ENCODE measurements at regions not wholly inside any gene's neighbourhood (a gene's known extent, or its start where the extent isn't known, plus 50 kb on each side); places are given as distances from the start of the nearest gene placed in this dataset.

GRCh38 chr14:62062645-62063044, 300.4 kb downstream of the SNAPC1 start:
- H4K12ac ChIP-seq (ENCODE audit: low read depth, low read length): no peak overlapping the region
- no peak overlapping the region for H3K23ac ChIP-seq (ENCODE audit: low read length)
- no peaks in the 10 kb centered on the region for H3K79me2 ChIP-seq (ENCODE audit: control insufficient read depth, insufficient read depth, low read length, poor library complexity)
- no peak overlapping the region for H3K4me2 ChIP-seq (ENCODE audit: low read length)
- no peak overlapping the region for H3K4ac ChIP-seq (ENCODE audit: low read depth, low read length)
- no peaks in the 10 kb centered on the region for H3K36me3 ChIP-seq (ENCODE audit: control insufficient read depth in 1 of 2, insufficient read depth in 2 of 2, low read length in 2 of 2)
- H3K27me3 ChIP-seq (ENCODE audit: insufficient read depth, low read length): no peaks in the 10 kb centered on the region
- H3K27ac ChIP-seq (ENCODE audit: low read depth, low read length): no peak overlapping the region
- H2AK5ac ChIP-seq (ENCODE audit: low read length): no peak overlapping the region
- no peaks in the 10 kb centered on the region for H3K79me1 ChIP-seq (ENCODE audit: low read length)
- no peak overlapping the region for H3K14ac ChIP-seq (ENCODE audit: low read length)
- H4K8ac ChIP-seq (ENCODE audit: low read depth, low read length): no peak overlapping the region
- H2AFZ ChIP-seq (ENCODE audit: insufficient read depth, low read length, poor library complexity): no peak overlapping the region
- H2BK5ac ChIP-seq (ENCODE audit: low read depth, low read length, poor library complexity): no peak overlapping the region
- no peak overlapping the region for H3K4me3 ChIP-seq (ENCODE audit: low read depth, low read length)
- no CpG with 5 or more reads among the region's 5 CpGs for WGBS (ENCODE audit: extremely low coverage, insufficient coverage, insufficient read length)
- H4K91ac ChIP-seq (ENCODE audit: low read depth, low read length): no peak overlapping the region
- no peak overlapping the region for H3K18ac ChIP-seq (ENCODE audit: low read length)
- no peaks in the 10 kb centered on the region for H3K4me1 ChIP-seq (ENCODE audit: control insufficient read depth in 1 of 2, insufficient read depth in 2 of 2, low read length in 2 of 2)
- no peak overlapping the region for H3K9ac ChIP-seq (ENCODE audit: low read length)
- no peaks in the 10 kb centered on the region for H3K9me3 ChIP-seq (ENCODE audit: insufficient read depth, low read depth, low read length)
- no peak for DNase-seq
- H2BK120ac ChIP-seq (ENCODE audit: insufficient read depth, low read length, poor library complexity): no peak overlapping the region
- no peak overlapping the region for H2BK12ac ChIP-seq (ENCODE audit: low read length)

GRCh38 chr14:62064751-62065323, 302.6 kb downstream of the SNAPC1 start:
- Histone ChIP-seq H2AK5ac (ENCODE audit: low read length) (no peak overlapping the region), H4K8ac (ENCODE audit: low read depth, low read length) (no peak overlapping the region), H3K18ac (ENCODE audit: low read length) (no peak overlapping the region), H3K79me1 (ENCODE audit: low read length) (no peaks in the 10 kb centered on the region), H2BK120ac (ENCODE audit: insufficient read depth, low read length, poor library complexity) (no peak overlapping the region), H3K14ac (ENCODE audit: low read length) (no peak overlapping the region), H3K4me1 (ENCODE audit: control insufficient read depth in 1 of 2, insufficient read depth in 2 of 2, low read length in 2 of 2) (no peaks in the 10 kb centered on the region), H3K23ac (ENCODE audit: low read length) (no peak overlapping the region), H2AFZ (ENCODE audit: insufficient read depth, low read length, poor library complexity) (no peak overlapping the region), H3K27me3 (ENCODE audit: insufficient read depth, low read length) (no peaks in the 10 kb centered on the region), H3K27ac (ENCODE audit: low read depth, low read length) (no peak overlapping the region), H3K4me3 (ENCODE audit: low read depth, low read length) (no peak overlapping the region), H3K9me3 (ENCODE audit: insufficient read depth, low read depth, low read length) (no peaks in the 10 kb centered on the region), H3K79me2 (ENCODE audit: control insufficient read depth, insufficient read depth, low read length, poor library complexity) (no peaks in the 10 kb centered on the region), H3K4me2 (ENCODE audit: low read length) (no peak overlapping the region), H3K9ac (ENCODE audit: low read length) (no peak overlapping the region), H3K4ac (ENCODE audit: low read depth, low read length) (no peak overlapping the region), H4K91ac (ENCODE audit: low read depth, low read length) (no peak overlapping the region), H3K36me3 (ENCODE audit: control insufficient read depth in 1 of 2, insufficient read depth in 2 of 2, low read length in 2 of 2) (no peaks in the 10 kb centered on the region), H4K12ac (ENCODE audit: low read depth, low read length) (no peak overlapping the region), H2BK5ac (ENCODE audit: low read depth, low read length, poor library complexity) (no peak overlapping the region), H2BK12ac (ENCODE audit: low read length) (no peak overlapping the region)
- no CpG with 5 or more reads among the region's 3 CpGs for WGBS (ENCODE audit: extremely low coverage, insufficient coverage, insufficient read length)
- no peak for DNase-seq

GRCh38 chr14:62066304-62066703, 304.1 kb downstream of the SNAPC1 start:
- H3K9me3 ChIP-seq (ENCODE audit: insufficient read depth, low read depth, low read length): no peaks in the 10 kb centered on the region
- no peaks in the 10 kb centered on the region for H3K79me2 ChIP-seq (ENCODE audit: control insufficient read depth, insufficient read depth, low read length, poor library complexity)
- H4K8ac ChIP-seq (ENCODE audit: low read depth, low read length): no peak overlapping the region
- no peak overlapping the region for H2BK120ac ChIP-seq (ENCODE audit: insufficient read depth, low read length, poor library complexity)
- no peak overlapping the region for H3K4me2 ChIP-seq (ENCODE audit: low read length)
- no peak for DNase-seq
- no peaks in the 10 kb centered on the region for H3K4me1 ChIP-seq (ENCODE audit: control insufficient read depth in 1 of 2, insufficient read depth in 2 of 2, low read length in 2 of 2)
- no peak overlapping the region for H2BK5ac ChIP-seq (ENCODE audit: low read depth, low read length, poor library complexity)
- no peak overlapping the region for H3K4me3 ChIP-seq (ENCODE audit: low read depth, low read length)
- H3K36me3 ChIP-seq (ENCODE audit: control insufficient read depth in 1 of 2, insufficient read depth in 2 of 2, low read length in 2 of 2): no peaks in the 10 kb centered on the region
- no peak overlapping the region for H3K23ac ChIP-seq (ENCODE audit: low read length)
- no peak overlapping the region for H2AFZ ChIP-seq (ENCODE audit: insufficient read depth, low read length, poor library complexity)
- WGBS (ENCODE audit: extremely low coverage, insufficient coverage, insufficient read length): no CpG with 5 or more reads among the region's 2 CpGs
- H2BK12ac ChIP-seq (ENCODE audit: low read length): no peak overlapping the region
- H3K79me1 ChIP-seq (ENCODE audit: low read length): no peaks in the 10 kb centered on the region
- H3K27me3 ChIP-seq (ENCODE audit: insufficient read depth, low read length): no peaks in the 10 kb centered on the region
- no peak overlapping the region for H3K18ac ChIP-seq (ENCODE audit: low read length)
- H3K4ac ChIP-seq (ENCODE audit: low read depth, low read length): no peak overlapping the region
- no peak overlapping the region for H3K27ac ChIP-seq (ENCODE audit: low read depth, low read length)
- no peak overlapping the region for H4K12ac ChIP-seq (ENCODE audit: low read depth, low read length)
- no peak overlapping the region for H4K91ac ChIP-seq (ENCODE audit: low read depth, low read length)
- no peak overlapping the region for H2AK5ac ChIP-seq (ENCODE audit: low read length)
- H3K9ac ChIP-seq (ENCODE audit: low read length): no peak overlapping the region
- no peak overlapping the region for H3K14ac ChIP-seq (ENCODE audit: low read length)

- Histone ChIP-seq H3K4me2 (ENCODE audit: low read length) (no peak overlapping the region), H4K91ac (ENCODE audit: low read depth, low read length) (no peak overlapping the region), H3K4me3 (ENCODE audit: low read depth, low read length) (no peak overlapping the region), H3K4ac (ENCODE audit: low read depth, low read length) (no peak overlapping the region), H2BK120ac (ENCODE audit: insufficient read depth, low read length, poor library complexity) (no peak overlapping the region), H3K14ac (ENCODE audit: low read length) (no peak overlapping the region), H3K79me2 (ENCODE audit: control insufficient read depth, insufficient read depth, low read length, poor library complexity) (no peaks in the 10 kb centered on the region), H3K4me1 (ENCODE audit: control insufficient read depth in 1 of 2, insufficient read depth in 2 of 2, low read length in 2 of 2) (no peaks in the 10 kb centered on the region), H3K27me3 (ENCODE audit: insufficient read depth, low read length) (no peaks in the 10 kb centered on the region), H2BK12ac (ENCODE audit: low read length) (no peak overlapping the region), H2BK5ac (ENCODE audit: low read depth, low read length, poor library complexity) (no peak overlapping the region), H3K9me3 (ENCODE audit: insufficient read depth, low read depth, low read length) (no peaks in the 10 kb centered on the region), H3K9ac (ENCODE audit: low read length) (no peak overlapping the region), H3K27ac (ENCODE audit: low read depth, low read length) (no peak overlapping the region), H3K23ac (ENCODE audit: low read length) (no peak overlapping the region), H3K79me1 (ENCODE audit: low read length) (no peaks in the 10 kb centered on the region), H3K18ac (ENCODE audit: low read length) (no peak overlapping the region), H2AFZ (ENCODE audit: insufficient read depth, low read length, poor library complexity) (no peak overlapping the region), H2AK5ac (ENCODE audit: low read length) (no peak overlapping the region), H3K36me3 (ENCODE audit: control insufficient read depth in 1 of 2, insufficient read depth in 2 of 2, low read length in 2 of 2) (no peaks in the 10 kb centered on the region), H4K8ac (ENCODE audit: low read depth, low read length) (no peak overlapping the region), H4K12ac (ENCODE audit: low read depth, low read length) (no peak overlapping the region)
- DNase-seq: no peak
- no CpG with 5 or more reads among the region's 2 CpGs for WGBS (ENCODE audit: extremely low coverage, insufficient coverage, insufficient read length)
These were observed 308.8 kb downstream of the SNAPC1 start for GRCh38 chr14:62071039-62071438.

All from trophoblast cell (in vitro differentiated cells and primary cell).